Testis (tissue), 2 donors: ENCODE measurements at regions not wholly inside any gene's neighbourhood (a gene's known extent, or its start where the extent isn't known, plus 50 kb on each side); places are given as distances from the start of the nearest gene placed in this dataset.

ENCODE experiments used
- CTCF ChIP-seq, 3 experiments: fragments of 450-650 bp in 2 of 3; fragments of 200-600 bp in 1 of 3; sonication (generic) in 1 of 3; IDR thresholded peaks; one replicate each; pipeline ENCODE4 v1.5.1; 2016 to 2019; ENCODE audit warnings: antibody characterized with exemption in 3 of 3, mild to moderate bottlenecking in 2 of 3, moderate library complexity in 1 of 3
- POLR2A ChIP-seq: fragments of 450-650 bp; IDR thresholded peaks from one replicate; pipeline ENCODE4 v1.6.1; 2017; ENCODE audit warnings: antibody characterized with exemption, mild to moderate bottlenecking, moderate library complexity

DNA sequence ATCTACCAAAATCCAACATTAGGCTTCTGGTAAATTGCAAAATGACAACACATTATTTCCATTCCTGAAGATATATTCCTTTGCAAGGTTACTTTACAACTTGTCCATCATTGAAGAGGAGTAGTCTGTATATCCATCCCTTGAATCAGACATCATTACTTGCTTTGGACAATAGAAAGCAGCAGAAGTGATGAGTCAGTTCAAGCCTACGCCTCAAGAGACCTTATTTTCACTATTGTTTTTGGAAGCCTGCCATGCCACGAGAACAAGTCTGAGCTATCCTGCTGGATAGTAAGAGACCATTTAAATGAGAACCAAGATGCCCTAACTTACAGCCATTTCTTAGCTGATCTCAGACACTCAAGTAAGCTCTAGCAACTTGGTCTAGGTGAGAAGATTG, 246.0 kb upstream of the HHIP start:
- TF ChIP-seq CTCF (IDR thresholded peaks at IDR 0.05) (no peak), POLR2A (no peak)
